HEK293 (cell line): ENCODE measurements at regions not wholly inside any gene's neighbourhood (a gene's known extent, or its start where the extent isn't known, plus 50 kb on each side); places are given as distances from the start of the nearest gene placed in this dataset.

Experiments used
- CTCF ChIA-PET: fragments of 350-600 bp; formaldehyde crosslinking; extraction: SDS; loops from one replicate; lab custom pipeline; 2021; ENCODE audit warnings: antibody characterized with exemption; lab: Yijun Ruan, JAX
- POLR2A ChIA-PET: fragments of 300-600 bp; formaldehyde crosslinking; extraction: SDS; loops from one replicate; lab custom pipeline; 2020; ENCODE audit warnings: antibody characterized with exemption, inconsistent platforms; lab: Yijun Ruan, JAX
- H3K27ac ChIP-seq: fragments of 200-500 bp; sonication (Bioruptor generic); 2 replicates; pipeline ENCODE4 v1.5.1; 2014; ENCODE audit warnings: low read depth, low read length, control low read depth, inconsistent platforms; ENCODE audit errors: extremely low read depth
- H3K36me3 ChIP-seq, 2 experiments: fragments of 200-500 bp in 1 of 2; sonication (Bioruptor generic) in 1 of 2; 1 replicate in 1 of 2; 2 replicates in 1 of 2; pipeline ENCODE4 v1.5.1; 2014 to 2017; ENCODE audit warnings: inconsistent platforms in 2 of 2, low read length in 2 of 2; ENCODE audit not compliant: control insufficient read depth in 2 of 2, insufficient read depth in 1 of 2
- H3K4me1 ChIP-seq: fragments of 200-500 bp; sonication (Bioruptor generic); 2 replicates; pipeline ENCODE4 v1.5.1; 2014; ENCODE audit warnings: mild to moderate bottlenecking, low read length, inconsistent platforms; ENCODE audit not compliant: control insufficient read depth, insufficient read depth
- H3K4me3 ChIP-seq: 2 replicates; pipeline ENCODE4 v1.5.1; 2011; ENCODE audit warnings: low read depth, mild to moderate bottlenecking, control low read depth, low read length, moderate library complexity
- H3K9me3 ChIP-seq: fragments of 200-500 bp; sonication (Bioruptor generic); 2 replicates; pipeline ENCODE4 v1.5.1; 2014; ENCODE audit warnings: low read depth, low read length, inconsistent platforms; ENCODE audit not compliant: control insufficient read depth, insufficient read depth
- CTCF ChIP-seq: fragments of 450-650 bp; formaldehyde crosslinking; IDR thresholded peaks from 2 replicates; pipeline ENCODE4 v1.5.1; 2016; ENCODE audit warnings: missing biosample characterization, missing genetic modification characterization
- GLI2 ChIP-seq: fragments of 450-650 bp; formaldehyde crosslinking; IDR thresholded peaks from 2 replicates; pipeline ENCODE4; 2017; ENCODE audit warnings: missing biosample characterization, missing genetic modification characterization, low read depth, borderline replicate concordance
- GLI4 ChIP-seq: fragments of 450-650 bp; formaldehyde crosslinking; IDR thresholded peaks from 2 replicates; pipeline ENCODE4 v1.5.1; 2016; ENCODE audit warnings: missing biosample characterization, missing genetic modification characterization
- KLF8 ChIP-seq: fragments of 450-650 bp; formaldehyde crosslinking; IDR thresholded peaks from 2 replicates; pipeline ENCODE4 v1.5.1; 2016; ENCODE audit warnings: missing biosample characterization, missing genetic modification characterization
- PBX3 ChIP-seq: sonication (generic); formaldehyde crosslinking; IDR thresholded peaks from 2 replicates; pipeline ENCODE4 v1.8.1; 2022; ENCODE audit warnings: mild to moderate bottlenecking, moderate library complexity, missing genetic modification reagents
- REST ChIP-seq: fragments of 450-650 bp; formaldehyde crosslinking; IDR thresholded peaks from 2 replicates; pipeline ENCODE4 v1.5.1; 2016; ENCODE audit warnings: missing biosample characterization, missing genetic modification characterization
- SCRT2 ChIP-seq: fragments of 450-650 bp; formaldehyde crosslinking; IDR thresholded peaks from 2 replicates; pipeline ENCODE4 v1.5.1; 2016; ENCODE audit warnings: missing biosample characterization, missing genetic modification characterization
- TCF7L2 ChIP-seq: IDR thresholded peaks from 2 replicates; pipeline ENCODE4 v1.6.1; 2011; ENCODE audit warnings: low read depth, mild to moderate bottlenecking, inconsistent platforms, low read length, moderate library complexity, borderline replicate concordance
- WT1 ChIP-seq: fragments of 450-650 bp; formaldehyde crosslinking; IDR thresholded peaks from 2 replicates; pipeline ENCODE4 v1.5.1; 2016; ENCODE audit warnings: missing biosample characterization, missing genetic modification characterization
- ZBTB49 ChIP-seq: fragments of 450-650 bp; formaldehyde crosslinking; IDR thresholded peaks from 2 replicates; pipeline ENCODE4 v1.5.1; 2016; ENCODE audit warnings: missing biosample characterization, missing genetic modification characterization, low read depth
- ZFP37 ChIP-seq: fragments of 450-650 bp; formaldehyde crosslinking; IDR thresholded peaks from 2 replicates; pipeline ENCODE4 v1.5.1; 2016; ENCODE audit warnings: missing biosample characterization, missing genetic modification characterization
- ZNF132 ChIP-seq: fragments of 450-650 bp; formaldehyde crosslinking; IDR thresholded peaks from 2 replicates; pipeline ENCODE4 v1.5.1; 2017; ENCODE audit warnings: missing biosample characterization, missing genetic modification characterization, borderline replicate concordance
- ZNF174 ChIP-seq: fragments of 450-650 bp; formaldehyde crosslinking; IDR thresholded peaks from 2 replicates; pipeline ENCODE4 v1.5.0; 2017; ENCODE audit warnings: missing biosample characterization, mild to moderate bottlenecking, missing genetic modification characterization
- ZNF184 ChIP-seq: fragments of 450-650 bp; IDR thresholded peaks from 2 replicates; pipeline ENCODE4 v1.5.1; 2018; ENCODE audit warnings: missing biosample characterization, mild to moderate bottlenecking, missing genetic modification characterization
- ZNF202 ChIP-seq: fragments of 450-650 bp; formaldehyde crosslinking; IDR thresholded peaks from 2 replicates; pipeline ENCODE4 v1.5.1; 2016; ENCODE audit warnings: missing biosample characterization, missing genetic modification characterization, borderline replicate concordance
- ZNF223 ChIP-seq: fragments of 450-650 bp; formaldehyde crosslinking; IDR thresholded peaks from 2 replicates; pipeline ENCODE4 v1.5.1; 2016; ENCODE audit warnings: missing biosample characterization, missing genetic modification characterization
- ZNF426 ChIP-seq: fragments of 450-650 bp; formaldehyde crosslinking; IDR thresholded peaks from 2 replicates; pipeline ENCODE4 v1.5.1; 2017; ENCODE audit warnings: missing biosample characterization, missing genetic modification characterization, mild to moderate bottlenecking, inconsistent platforms, moderate library complexity
- ZNF473 ChIP-seq: fragments of 450-650 bp; formaldehyde crosslinking; IDR thresholded peaks from 2 replicates; pipeline ENCODE4 v1.5.1; 2017; ENCODE audit warnings: missing biosample characterization, missing genetic modification characterization
- ZNF514 ChIP-seq: fragments of 450-650 bp; formaldehyde crosslinking; IDR thresholded peaks from 2 replicates; pipeline ENCODE4 v1.5.1; 2016; ENCODE audit warnings: missing biosample characterization, missing genetic modification characterization
- ZNF623 ChIP-seq: fragments of 450-650 bp; formaldehyde crosslinking; IDR thresholded peaks from 2 replicates; pipeline ENCODE4 v1.5.1; 2016; ENCODE audit warnings: missing biosample characterization, missing genetic modification characterization
- ZNF654 ChIP-seq: fragments of 450-650 bp; formaldehyde crosslinking; IDR thresholded peaks from 2 replicates; pipeline ENCODE4 v1.5.1; 2016; ENCODE audit warnings: low read depth, missing biosample characterization, missing genetic modification characterization
- ZNF692 ChIP-seq: fragments of 450-650 bp; formaldehyde crosslinking; IDR thresholded peaks from 2 replicates; pipeline ENCODE4 v1.5.1; 2016; ENCODE audit warnings: missing biosample characterization, missing genetic modification characterization
- ZNF76 ChIP-seq: fragments of 450-650 bp; formaldehyde crosslinking; IDR thresholded peaks from 2 replicates; pipeline ENCODE4; 2016; ENCODE audit warnings: low read depth, missing biosample characterization, missing genetic modification characterization, borderline replicate concordance

GRCh38 chr10:10946081-10946480 lies 71.6 kb upstream of the CELF2 start:
- Histone ChIP-seq H3K27ac (no peak overlapping the region), H3K4me3 (no peak overlapping the region), H3K9me3 (no peaks in the 10 kb centered on the region), H3K4me1 (no peaks in the 10 kb centered on the region), H3K36me3 (no peaks in the 10 kb centered on the region)
- CTCF ChIA-PET, result no interaction called here
- POLR2A ChIA-PET, result no interaction called here
- TF ChIP-seq ZNF76 (no peak), TCF7L2 (no peak), KLF8 (tag by site-specific recombination) (no peak), ZNF174 (tag by site-specific recombination) (no peak), ZNF426 (no peak), CTCF (no peak), ZNF514 (tag by site-specific recombination) (no peak), ZBTB49 (tag by site-specific recombination) (no peak)

- Histone ChIP-seq H3K9me3 (no peaks in the 10 kb centered on the region), H3K4me1 (no peaks in the 10 kb centered on the region), H3K36me3 (no peaks in the 10 kb centered on the region), H3K27ac (no peak overlapping the region), H3K4me3 (no peak overlapping the region)
- ChIA-PET POLR2A (no interaction called here), CTCF (no interaction called here)
- no peak for TF ChIP-seq WT1 (tag by site-specific recombination)
- no peak for TF ChIP-seq REST (tag by site-specific recombination)
- TF ChIP-seq ZNF623, result no peak
- TF ChIP-seq GLI4 (tag by site-specific recombination), result no peak
- TF ChIP-seq PBX3 (CRISPR knock-in tag), result no peak
- no peak for TF ChIP-seq ZNF202 (tag by site-specific recombination)
- TF ChIP-seq GLI2 (tag by site-specific recombination), result no peak
- TF ChIP-seq ZNF654 (tag by site-specific recombination), result no peak
- no peak for TF ChIP-seq ZFP37
- no peak for TF ChIP-seq ZNF184 (tag by site-specific recombination)
- TF ChIP-seq SCRT2 (tag by site-specific recombination), result no peak
- TF ChIP-seq ZNF514 (tag by site-specific recombination), result no peak
- no peak for TF ChIP-seq ZNF692 (tag by site-specific recombination)
- TF ChIP-seq ZNF132, result no peak
- no peak for TF ChIP-seq ZNF223 (tag by site-specific recombination)
- TF ChIP-seq ZNF473, result no peak
These were observed 70.9 kb upstream of the CELF2 start for GRCh38 chr10:10946801-10947200.
